HepG2 (cell line): ENCODE measurements at regions not wholly inside any gene's neighbourhood (a gene's known extent, or its start where the extent isn't known, plus 50 kb on each side); places are given as distances from the start of the nearest gene placed in this dataset.
A peak's percentile ranks its signal among the peaks of the same experiment; 100 is the strongest.

ENCODE experiments used
- DMAP1 ChIP-seq: IDR thresholded peaks from 2 replicates; pipeline ENCODE4 v1.6.1; 2016
- DR1 ChIP-seq: sonication (generic); formaldehyde crosslinking; IDR thresholded peaks from 2 replicates; pipeline ENCODE4 v1.8.0; 2021; ENCODE audit warnings: mild to moderate bottlenecking, missing genetic modification reagents, inconsistent platforms
- ESRRA ChIP-seq: sonication (generic); formaldehyde crosslinking; IDR thresholded peaks from 2 replicates; pipeline ENCODE4 v1.5.1; 2020; ENCODE audit warnings: mild to moderate bottlenecking, low read depth, missing genetic modification reagents
- FOSL2 ChIP-seq: sonication (generic); formaldehyde crosslinking; IDR thresholded peaks from 2 replicates; pipeline ENCODE4 v1.4.0; 2020; ENCODE audit warnings: missing genetic modification reagents
- FOXA3 ChIP-seq: IDR thresholded peaks from 2 replicates; pipeline ENCODE4 v1.6.1; 2016; ENCODE audit warnings: missing genetic modification reagents, missing compliant biosample characterization
- FOXP1 ChIP-seq, 2 experiments: fragments of 450-650 bp in 1 of 2; IDR thresholded peaks; 2 replicates each; pipeline ENCODE4 v1.6.1; 2017 to 2018; ENCODE audit warnings: antibody characterized with exemption in 1 of 2
- GATAD1 ChIP-seq: IDR thresholded peaks from 2 replicates; pipeline ENCODE4 v1.6.1; 2016; ENCODE audit warnings: missing genetic modification reagents, missing compliant biosample characterization
- GTF2F1 ChIP-seq: fragments of 150-350 bp; IDR thresholded peaks from 2 replicates; pipeline ENCODE4 v1.6.1; 2014; ENCODE audit warnings: low read length
- HMGA1 ChIP-seq: sonication (generic); formaldehyde crosslinking; conservative IDR thresholded peaks from 2 replicates; pipeline ENCODE4 v1.4.0; 2020; ENCODE audit warnings: missing genetic modification reagents
- HNRNPLL ChIP-seq: fragments of 200-400 bp; formaldehyde crosslinking; IDR thresholded peaks from 2 replicates; pipeline ENCODE4 v1.6.1; 2017; ENCODE audit warnings: mild to moderate bottlenecking, low read depth, low read length; ENCODE audit not compliant: poor library complexity, severe bottlenecking
- HNRNPUL1 ChIP-seq: fragments of 200-400 bp; formaldehyde crosslinking; IDR thresholded peaks from 2 replicates; pipeline ENCODE4 v1.6.1; 2017; ENCODE audit warnings: low read depth, mild to moderate bottlenecking, low read length, moderate library complexity
- HOXA7 ChIP-seq: sonication (generic); formaldehyde crosslinking; IDR thresholded peaks from 2 replicates; pipeline ENCODE4 v1.8.1; 2022; ENCODE audit warnings: mild to moderate bottlenecking, missing genetic modification reagents, moderate library complexity
- KDM4B ChIP-seq: sonication (generic); formaldehyde crosslinking; IDR thresholded peaks from 2 replicates; pipeline ENCODE4 v1.4.0; 2020; ENCODE audit warnings: missing genetic modification reagents
- KLF15 ChIP-seq: sonication (generic); formaldehyde crosslinking; IDR thresholded peaks from 2 replicates; pipeline ENCODE4 v1.8.1; 2023; ENCODE audit warnings: borderline replicate concordance, mild to moderate bottlenecking, inconsistent platforms, missing genetic modification reagents, mixed read lengths
- KLF9 ChIP-seq: IDR thresholded peaks from 2 replicates; pipeline ENCODE4 v1.6.1; 2016; ENCODE audit warnings: low read depth
- NBN ChIP-seq: fragments of 450-650 bp; conservative IDR thresholded peaks from 2 replicates; pipeline ENCODE4 v1.6.1; 2017
- NONO ChIP-seq, 2 experiments: fragments of 450-650 bp in 1 of 2; sonication (generic) in 1 of 2; formaldehyde crosslinking in 1 of 2; IDR thresholded peaks in 1 of 2; conservative IDR thresholded peaks in 1 of 2; 2 replicates each; pipeline versions ENCODE4 v1.6.1 to v1.8.0; 2017 to 2022; ENCODE audit warnings: mild to moderate bottlenecking in 1 of 2, missing genetic modification reagents in 1 of 2, moderate library complexity in 1 of 2
- SAP130 ChIP-seq: IDR thresholded peaks from 2 replicates; pipeline ENCODE4 v1.6.1; 2016; ENCODE audit warnings: low read depth
- SP5 ChIP-seq: IDR thresholded peaks from 2 replicates; pipeline ENCODE4 v1.6.1; 2016; ENCODE audit warnings: low read depth, borderline replicate concordance
- ZBTB7B ChIP-seq: sonication (generic); formaldehyde crosslinking; IDR thresholded peaks from 2 replicates; pipeline ENCODE4 v1.4.0; 2020; ENCODE audit warnings: missing genetic modification reagents
- ZNF737 ChIP-seq: sonication (generic); formaldehyde crosslinking; IDR thresholded peaks from 2 replicates; pipeline ENCODE4 v1.5.0; 2020; ENCODE audit warnings: missing genetic modification reagents, mild to moderate bottlenecking, borderline replicate concordance
- TF ChIP-seq, protein P1 (sequence below): sonication (generic); formaldehyde crosslinking; IDR thresholded peaks from 2 replicates; pipeline ENCODE4 v1.4.0; 2020; ENCODE audit warnings: missing genetic modification reagents, borderline replicate concordance
- TF ChIP-seq, protein P2 (sequence below): IDR thresholded peaks from 2 replicates; pipeline ENCODE4 v1.4.0; 2020; ENCODE audit warnings: mild to moderate bottlenecking, missing genetic modification reagents
- TF ChIP-seq, protein P3 (sequence below): sonication (generic); formaldehyde crosslinking; IDR thresholded peaks from 2 replicates; pipeline ENCODE4 v1.9.0; 2021; ENCODE audit warnings: missing genetic modification reagents, borderline replicate concordance

DNA sequence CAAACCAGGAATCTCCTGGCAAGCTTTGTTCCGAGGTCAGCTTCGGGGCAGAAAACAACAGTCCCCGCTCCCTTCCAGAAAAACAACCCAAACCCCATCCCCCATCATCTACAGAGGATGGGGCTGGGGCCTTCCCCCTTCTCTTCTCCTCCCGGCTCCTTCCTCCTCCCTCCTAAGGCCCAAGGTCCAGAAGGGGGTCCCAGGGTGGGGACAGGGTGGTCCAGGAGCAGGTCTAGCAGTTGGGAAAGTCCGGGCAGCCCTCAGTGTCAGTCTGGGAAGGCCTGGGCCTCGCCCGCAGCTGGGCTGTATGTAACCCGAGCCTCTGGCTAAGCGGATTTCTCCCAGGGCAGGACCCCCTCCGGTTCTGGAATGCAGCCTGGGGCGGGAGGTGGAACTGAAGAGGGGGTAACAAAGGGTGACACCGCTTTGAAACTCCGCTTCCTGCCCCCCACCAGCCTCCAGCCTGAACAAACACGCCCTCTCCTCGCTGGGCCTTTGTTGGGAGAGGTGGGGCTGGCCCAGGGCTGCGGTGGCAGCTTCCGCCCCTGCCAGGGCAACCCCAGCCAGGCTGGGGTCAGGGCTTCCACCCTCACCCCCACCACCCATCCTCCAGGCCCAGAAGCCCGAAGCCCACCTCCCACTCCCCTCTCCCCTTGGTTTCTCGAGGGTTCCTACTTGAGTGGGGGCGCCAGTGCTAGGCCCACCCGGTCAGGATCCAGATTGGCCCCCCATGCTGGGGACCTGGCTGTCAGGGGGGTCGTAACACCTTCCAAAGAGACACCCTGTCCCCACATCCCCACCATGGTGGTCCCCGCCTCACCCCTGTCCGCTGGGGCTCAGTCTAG lies 63.5 kb downstream of the C9orf50 start (continued):
- TF ChIP-seq HMGA1 (CRISPR knock-in tag) (no peak), FOSL2 (CRISPR knock-in tag) (peak; percentile 82), DMAP1 (CRISPR knock-in tag) (peak; percentile 91), HOXA7 (CRISPR knock-in tag) (no peak), FOXP1 (IDR thresholded peaks at IDR 0.05) (no peak), FOXP1 (CRISPR knock-in tag; IDR thresholded peaks at IDR 0.05) (peak; percentile 82), GTF2F1 (0 out of 2 replicates have a peak, but pooled peaks have one; percentile 17), NONO (IDR thresholded peaks at IDR 0.05) (no peak), NONO (CRISPR knock-in tag; conservative IDR thresholded peaks at IDR 0.05) (peak; percentile 94), GATAD1 (CRISPR knock-in tag) (peak; percentile 65; the same call in 1 of the 2 replicates), FOXA3 (CRISPR knock-in tag) (peak; percentile 93), ZBTB7B (CRISPR knock-in tag) (peak; percentile 100), ZNF737 (CRISPR knock-in tag) (no peak), NBN (no peak), KLF15 (CRISPR knock-in tag) (peak; percentile 93), KDM4B (CRISPR knock-in tag) (peak; percentile 97), KLF9 (0 out of 2 replicates have a peak, but pooled peaks have one; percentile 35), SP5 (CRISPR knock-in tag) (peak; percentile 99), ESRRA (CRISPR knock-in tag) (peak; percentile 98), HNRNPUL1 (no peak), DR1 (CRISPR knock-in tag) (peak; percentile 70), HNRNPLL (peak; percentile 40), SAP130 (CRISPR knock-in tag) (peak; percentile 95)
- TF ChIP-seq, protein P1, sequence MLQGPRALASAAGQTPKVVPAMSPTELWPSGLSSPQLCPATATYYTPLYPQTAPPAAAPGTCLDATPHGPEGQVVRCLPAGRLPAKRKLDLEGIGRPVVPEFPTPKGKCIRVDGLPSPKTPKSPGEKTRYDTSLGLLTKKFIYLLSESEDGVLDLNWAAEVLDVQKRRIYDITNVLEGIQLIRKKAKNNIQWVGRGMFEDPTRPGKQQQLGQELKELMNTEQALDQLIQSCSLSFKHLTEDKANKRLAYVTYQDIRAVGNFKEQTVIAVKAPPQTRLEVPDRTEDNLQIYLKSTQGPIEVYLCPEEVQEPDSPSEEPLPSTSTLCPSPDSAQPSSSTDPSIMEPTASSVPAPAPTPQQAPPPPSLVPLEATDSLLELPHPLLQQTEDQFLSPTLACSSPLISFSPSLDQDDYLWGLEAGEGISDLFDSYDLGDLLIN (CRISPR knock-in tag), result no peak
- TF ChIP-seq, protein P2, sequence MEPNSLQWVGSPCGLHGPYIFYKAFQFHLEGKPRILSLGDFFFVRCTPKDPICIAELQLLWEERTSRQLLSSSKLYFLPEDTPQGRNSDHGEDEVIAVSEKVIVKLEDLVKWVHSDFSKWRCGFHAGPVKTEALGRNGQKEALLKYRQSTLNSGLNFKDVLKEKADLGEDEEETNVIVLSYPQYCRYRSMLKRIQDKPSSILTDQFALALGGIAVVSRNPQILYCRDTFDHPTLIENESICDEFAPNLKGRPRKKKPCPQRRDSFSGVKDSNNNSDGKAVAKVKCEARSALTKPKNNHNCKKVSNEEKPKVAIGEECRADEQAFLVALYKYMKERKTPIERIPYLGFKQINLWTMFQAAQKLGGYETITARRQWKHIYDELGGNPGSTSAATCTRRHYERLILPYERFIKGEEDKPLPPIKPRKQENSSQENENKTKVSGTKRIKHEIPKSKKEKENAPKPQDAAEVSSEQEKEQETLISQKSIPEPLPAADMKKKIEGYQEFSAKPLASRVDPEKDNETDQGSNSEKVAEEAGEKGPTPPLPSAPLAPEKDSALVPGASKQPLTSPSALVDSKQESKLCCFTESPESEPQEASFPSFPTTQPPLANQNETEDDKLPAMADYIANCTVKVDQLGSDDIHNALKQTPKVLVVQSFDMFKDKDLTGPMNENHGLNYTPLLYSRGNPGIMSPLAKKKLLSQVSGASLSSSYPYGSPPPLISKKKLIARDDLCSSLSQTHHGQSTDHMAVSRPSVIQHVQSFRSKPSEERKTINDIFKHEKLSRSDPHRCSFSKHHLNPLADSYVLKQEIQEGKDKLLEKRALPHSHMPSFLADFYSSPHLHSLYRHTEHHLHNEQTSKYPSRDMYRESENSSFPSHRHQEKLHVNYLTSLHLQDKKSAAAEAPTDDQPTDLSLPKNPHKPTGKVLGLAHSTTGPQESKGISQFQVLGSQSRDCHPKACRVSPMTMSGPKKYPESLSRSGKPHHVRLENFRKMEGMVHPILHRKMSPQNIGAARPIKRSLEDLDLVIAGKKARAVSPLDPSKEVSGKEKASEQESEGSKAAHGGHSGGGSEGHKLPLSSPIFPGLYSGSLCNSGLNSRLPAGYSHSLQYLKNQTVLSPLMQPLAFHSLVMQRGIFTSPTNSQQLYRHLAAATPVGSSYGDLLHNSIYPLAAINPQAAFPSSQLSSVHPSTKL (CRISPR knock-in tag), result peak; percentile 97
- TF ChIP-seq, protein P3, sequence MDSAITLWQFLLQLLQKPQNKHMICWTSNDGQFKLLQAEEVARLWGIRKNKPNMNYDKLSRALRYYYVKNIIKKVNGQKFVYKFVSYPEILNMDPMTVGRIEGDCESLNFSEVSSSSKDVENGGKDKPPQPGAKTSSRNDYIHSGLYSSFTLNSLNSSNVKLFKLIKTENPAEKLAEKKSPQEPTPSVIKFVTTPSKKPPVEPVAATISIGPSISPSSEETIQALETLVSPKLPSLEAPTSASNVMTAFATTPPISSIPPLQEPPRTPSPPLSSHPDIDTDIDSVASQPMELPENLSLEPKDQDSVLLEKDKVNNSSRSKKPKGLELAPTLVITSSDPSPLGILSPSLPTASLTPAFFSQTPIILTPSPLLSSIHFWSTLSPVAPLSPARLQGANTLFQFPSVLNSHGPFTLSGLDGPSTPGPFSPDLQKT (CRISPR knock-in tag), result no peak
